Ishikawa (cell line): ENCODE measurements at regions not wholly inside any gene's neighbourhood (a gene's known extent, or its start where the extent isn't known, plus 50 kb on each side); places are given as distances from the start of the nearest gene placed in this dataset.

Experiments used
- CEBPB ChIP-seq: IDR thresholded peaks from 2 replicates; pipeline ENCODE4 v1.6.1; 2012
- CREB1 ChIP-seq: IDR thresholded peaks from 2 replicates; pipeline ENCODE4 v1.6.1; 2012; ENCODE audit warnings: low read depth
- EGR1 ChIP-seq: IDR thresholded peaks from 2 replicates; pipeline ENCODE4 v1.6.1; 2012
- EP300 ChIP-seq: IDR thresholded peaks from 2 replicates; pipeline ENCODE4 v1.6.1; 2012; ENCODE audit warnings: borderline replicate concordance
- FOXM1 ChIP-seq: IDR thresholded peaks from 2 replicates; pipeline ENCODE4 v1.6.1; 2012; ENCODE audit warnings: low read depth, borderline replicate concordance
- NFIC ChIP-seq: IDR thresholded peaks from 2 replicates; pipeline ENCODE4 v1.6.1; 2012
- RAD21 ChIP-seq: IDR thresholded peaks from 2 replicates; pipeline ENCODE4 v1.6.1; 2012; ENCODE audit warnings: low read depth
- TAF1 ChIP-seq: IDR thresholded peaks from 2 replicates; pipeline ENCODE4 v1.6.1; 2012; ENCODE audit warnings: low read depth, mild to moderate bottlenecking
- TCF12 ChIP-seq: IDR thresholded peaks from 2 replicates; pipeline ENCODE4 v1.6.1; 2012; ENCODE audit warnings: low read depth
- TEAD4 ChIP-seq: IDR thresholded peaks from 2 replicates; pipeline ENCODE4 v1.6.1; 2012
- YY1 ChIP-seq: IDR thresholded peaks from 2 replicates; pipeline ENCODE4 v1.6.1; 2012; ENCODE audit warnings: low read depth
- ZBTB7A ChIP-seq: IDR thresholded peaks from 2 replicates; pipeline ENCODE4 v1.6.1; 2012; ENCODE audit warnings: low read depth
- TF ChIP-seq, protein P1 (sequence below): IDR thresholded peaks from 2 replicates; pipeline ENCODE4 v1.6.1; 2012
- TF ChIP-seq, protein P2 (sequence below): IDR thresholded peaks from 2 replicates; pipeline ENCODE4 v1.6.1; 2012; ENCODE audit warnings: low read depth, mild to moderate bottlenecking
- TF ChIP-seq, protein P3 (sequence below): IDR thresholded peaks from 2 replicates; pipeline ENCODE4 v1.6.1; 2012

DNA sequence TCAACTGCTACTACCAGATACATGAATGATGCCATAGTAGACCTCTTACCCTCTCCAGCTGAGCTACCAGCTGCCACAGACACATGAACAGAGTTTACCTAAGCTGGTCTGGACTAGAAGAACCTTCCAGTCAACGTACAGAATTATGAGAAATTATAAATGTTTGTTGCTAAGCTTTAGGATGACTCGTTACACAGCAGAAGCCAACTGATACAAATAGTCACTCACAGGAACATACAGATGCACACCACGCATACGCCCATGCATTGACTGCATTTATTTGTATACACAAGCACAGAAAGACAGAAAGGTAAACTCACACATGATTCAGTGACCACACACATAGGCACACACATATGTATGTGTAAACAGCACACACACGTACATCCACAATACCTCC is 164.6 kb downstream of the SALL1 start:
- TF ChIP-seq, protein P1, sequence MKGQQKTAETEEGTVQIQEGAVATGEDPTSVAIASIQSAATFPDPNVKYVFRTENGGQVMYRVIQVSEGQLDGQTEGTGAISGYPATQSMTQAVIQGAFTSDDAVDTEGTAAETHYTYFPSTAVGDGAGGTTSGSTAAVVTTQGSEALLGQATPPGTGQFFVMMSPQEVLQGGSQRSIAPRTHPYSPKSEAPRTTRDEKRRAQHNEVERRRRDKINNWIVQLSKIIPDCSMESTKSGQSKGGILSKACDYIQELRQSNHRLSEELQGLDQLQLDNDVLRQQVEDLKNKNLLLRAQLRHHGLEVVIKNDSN: no peak

DNA sequence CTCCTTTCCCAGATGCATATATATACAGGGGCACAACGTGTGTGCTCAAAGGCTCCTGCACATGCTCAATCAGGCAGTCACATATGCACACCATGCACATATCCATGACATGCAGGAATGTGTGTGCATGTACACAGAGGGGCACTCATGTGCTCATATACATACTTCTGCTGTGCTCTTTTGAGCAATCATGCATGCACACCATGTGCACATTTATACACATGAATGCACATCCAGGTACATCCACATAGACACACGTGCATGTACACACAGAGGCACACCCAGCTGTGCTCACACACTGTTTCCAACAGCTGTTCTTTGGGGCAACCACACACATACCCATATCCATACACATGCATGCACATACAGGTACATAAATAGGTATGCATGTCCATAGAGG is 165.3 kb downstream of the SALL1 start:
- TF ChIP-seq EGR1 (no peak), ZBTB7A (no peak), NFIC (no peak), YY1 (no peak), RAD21 (no peak), CREB1 (no peak), TEAD4 (no peak), CEBPB (no peak), TCF12 (no peak), EP300 (no peak), TAF1 (no peak)
- TF ChIP-seq, protein P2, sequence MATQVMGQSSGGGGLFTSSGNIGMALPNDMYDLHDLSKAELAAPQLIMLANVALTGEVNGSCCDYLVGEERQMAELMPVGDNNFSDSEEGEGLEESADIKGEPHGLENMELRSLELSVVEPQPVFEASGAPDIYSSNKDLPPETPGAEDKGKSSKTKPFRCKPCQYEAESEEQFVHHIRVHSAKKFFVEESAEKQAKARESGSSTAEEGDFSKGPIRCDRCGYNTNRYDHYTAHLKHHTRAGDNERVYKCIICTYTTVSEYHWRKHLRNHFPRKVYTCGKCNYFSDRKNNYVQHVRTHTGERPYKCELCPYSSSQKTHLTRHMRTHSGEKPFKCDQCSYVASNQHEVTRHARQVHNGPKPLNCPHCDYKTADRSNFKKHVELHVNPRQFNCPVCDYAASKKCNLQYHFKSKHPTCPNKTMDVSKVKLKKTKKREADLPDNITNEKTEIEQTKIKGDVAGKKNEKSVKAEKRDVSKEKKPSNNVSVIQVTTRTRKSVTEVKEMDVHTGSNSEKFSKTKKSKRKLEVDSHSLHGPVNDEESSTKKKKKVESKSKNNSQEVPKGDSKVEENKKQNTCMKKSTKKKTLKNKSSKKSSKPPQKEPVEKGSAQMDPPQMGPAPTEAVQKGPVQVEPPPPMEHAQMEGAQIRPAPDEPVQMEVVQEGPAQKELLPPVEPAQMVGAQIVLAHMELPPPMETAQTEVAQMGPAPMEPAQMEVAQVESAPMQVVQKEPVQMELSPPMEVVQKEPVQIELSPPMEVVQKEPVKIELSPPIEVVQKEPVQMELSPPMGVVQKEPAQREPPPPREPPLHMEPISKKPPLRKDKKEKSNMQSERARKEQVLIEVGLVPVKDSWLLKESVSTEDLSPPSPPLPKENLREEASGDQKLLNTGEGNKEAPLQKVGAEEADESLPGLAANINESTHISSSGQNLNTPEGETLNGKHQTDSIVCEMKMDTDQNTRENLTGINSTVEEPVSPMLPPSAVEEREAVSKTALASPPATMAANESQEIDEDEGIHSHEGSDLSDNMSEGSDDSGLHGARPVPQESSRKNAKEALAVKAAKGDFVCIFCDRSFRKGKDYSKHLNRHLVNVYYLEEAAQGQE: no peak

DNA sequence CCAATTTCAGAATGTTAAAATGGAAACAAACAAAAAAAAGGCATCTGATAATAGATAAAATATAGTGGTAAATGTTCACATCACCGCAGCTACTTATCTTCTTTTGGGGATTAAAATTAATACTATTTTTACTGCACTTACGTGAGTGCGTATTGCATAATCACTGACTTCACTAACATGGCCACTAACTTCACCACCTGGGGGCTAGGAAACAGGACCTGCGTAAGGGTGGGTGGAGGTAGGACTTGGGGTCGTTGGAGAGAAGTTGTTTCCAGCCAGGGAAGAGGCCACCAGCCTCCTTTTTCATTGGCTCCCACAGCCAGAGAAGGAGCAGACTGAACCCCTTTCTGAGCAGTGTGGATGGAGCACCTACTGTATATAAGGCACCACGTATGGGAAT is 166.4 kb downstream of the SALL1 start:
- TF ChIP-seq, protein P3, sequence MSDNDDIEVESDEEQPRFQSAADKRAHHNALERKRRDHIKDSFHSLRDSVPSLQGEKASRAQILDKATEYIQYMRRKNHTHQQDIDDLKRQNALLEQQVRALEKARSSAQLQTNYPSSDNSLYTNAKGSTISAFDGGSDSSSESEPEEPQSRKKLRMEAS: no peak
- TF ChIP-seq FOXM1 (no peak), RAD21 (no peak), EGR1 (no peak), CREB1 (no peak), TEAD4 (no peak), EP300 (no peak), ZBTB7A (no peak), TCF12 (no peak), TAF1 (no peak), NFIC (no peak), CEBPB (no peak)
- TF ChIP-seq, protein P1: no peak

DNA sequence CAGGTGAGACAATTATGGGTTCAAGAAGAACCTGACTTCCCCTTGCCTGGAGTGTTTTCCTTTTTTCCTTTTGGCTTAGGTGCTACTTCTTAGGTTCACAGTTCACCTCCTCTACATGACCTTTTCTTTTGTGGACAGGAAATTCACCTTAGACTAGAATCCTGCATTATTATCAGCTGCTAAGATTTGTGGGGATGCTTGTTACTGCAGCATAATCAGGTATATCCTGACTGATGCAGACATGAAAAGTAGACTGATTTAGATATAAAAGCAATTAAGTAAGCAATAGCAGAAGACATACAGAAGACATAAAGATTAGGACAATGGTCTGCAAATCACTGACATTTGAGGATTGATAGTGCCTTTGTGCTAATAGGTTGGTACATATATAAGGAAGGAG is 168.3 kb downstream of the SALL1 start:
- TF ChIP-seq EP300: no peak
- TF ChIP-seq, protein P1: no peak
- no peak for TF ChIP-seq CREB1
- TF ChIP-seq NFIC: no peak
- no peak for TF ChIP-seq FOXM1
- TF ChIP-seq CEBPB: no peak
- TF ChIP-seq ZBTB7A: no peak
- TF ChIP-seq TCF12: no peak
- TF ChIP-seq TEAD4: no peak
- no peak for TF ChIP-seq TAF1
- TF ChIP-seq, protein P3: no peak

DNA sequence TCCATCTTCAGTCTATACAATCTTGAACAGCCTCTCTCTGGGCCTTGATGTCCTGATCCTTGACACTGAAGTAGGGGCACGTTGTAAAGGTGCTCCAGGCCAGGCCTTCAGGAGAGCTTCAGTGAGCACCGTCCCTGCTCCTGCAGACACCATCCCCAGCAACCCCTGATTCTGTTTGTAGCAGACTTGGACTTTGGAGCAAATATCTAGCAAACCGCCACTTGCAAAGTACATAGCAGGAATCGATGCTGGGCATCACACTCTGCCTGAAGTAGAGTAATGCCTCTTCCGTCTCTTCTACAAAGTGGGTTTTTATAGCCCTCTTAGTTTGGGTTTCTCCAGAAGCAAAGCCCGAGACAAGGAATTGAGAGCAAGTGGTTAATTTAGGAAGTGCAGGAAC is 169.1 kb downstream of the SALL1 start:
- TF ChIP-seq ZBTB7A (no peak), TEAD4 (no peak), TCF12 (no peak), RAD21 (no peak), TAF1 (no peak), NFIC (no peak), FOXM1 (no peak), CEBPB (no peak), EP300 (no peak), YY1 (no peak), EGR1 (no peak), CREB1 (no peak)
- TF ChIP-seq, protein P1: no peak
- TF ChIP-seq, protein P3: no peak
- TF ChIP-seq, protein P2: no peak

DNA sequence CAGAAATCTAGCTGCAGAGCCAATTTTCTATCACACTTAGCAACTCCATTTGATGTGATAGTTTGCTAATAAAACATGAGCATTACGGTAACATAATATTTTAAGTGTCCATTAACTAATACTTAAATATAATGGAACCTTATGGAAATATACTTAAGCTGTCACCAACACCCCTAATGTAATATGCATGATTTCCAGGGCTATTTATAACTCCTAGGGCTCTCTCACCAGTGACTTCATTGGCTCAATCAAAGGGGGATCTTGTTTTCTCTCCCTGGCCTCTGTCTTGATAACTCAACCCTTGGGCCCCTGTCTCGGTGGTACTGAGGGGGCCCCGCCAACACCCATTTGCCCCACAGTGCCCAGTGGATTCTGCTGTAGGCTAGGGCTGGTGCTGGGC is 170.4 kb downstream of the SALL1 start:
- TF ChIP-seq TEAD4 (no peak), ZBTB7A (no peak), NFIC (no peak), CREB1 (no peak), EGR1 (no peak), RAD21 (no peak), EP300 (no peak), YY1 (no peak), TCF12 (no peak), TAF1 (no peak), FOXM1 (no peak)
- TF ChIP-seq, protein P2: no peak
- TF ChIP-seq, protein P1: no peak
- TF ChIP-seq, protein P3: no peak
